ENCODE measurements at regions not wholly inside any gene's neighbourhood (a gene's known extent, or its start where the extent isn't known, plus 50 kb on each side); places are given as distances from the start of the nearest gene placed in this dataset.

GRCh38 chr18:76712511-76713140 is 109.7 kb upstream of the ZNF236 start:
- intact Hi-C loops (cut with micrococcal nuclease), result no loop called here
- no peaks in the 10 kb centered on the region for H3K9me2 ChIP-seq (replicated peaks; ENCODE audit: low read length)
- no peak overlapping the region for H3K4me2 ChIP-seq (ENCODE audit: low read length)
- ChIA-PET POLR2A (ENCODE audit: unreplicated experiment) (no interaction called here), CTCF (no interaction called here)
- DNase-seq, result no peak
- no peak overlapping the region for H3K27ac ChIP-seq (ENCODE audit: low read length)
- H3K9ac ChIP-seq (ENCODE audit: low read length), result no peak overlapping the region
- ATAC-seq, result no peak
- no TSS peak for BruUV-seq (replicated peaks)
- TF ChIP-seq CTCF (conservative IDR thresholded peaks at IDR 0.05; ENCODE audit: low read depth, low read length), result no peak
- no peaks in the 10 kb centered on the region for H3F3A ChIP-seq (ENCODE audit: low read length, unreplicated experiment)
- H3K36me3 ChIP-seq (ENCODE audit: low read depth, low read length), result no peaks in the 10 kb centered on the region
- H3K4me1 ChIP-seq (ENCODE audit: insufficient read depth, low read length), result no peaks in the 10 kb centered on the region
- H3K79me2 ChIP-seq (ENCODE audit: low read length), result no peaks in the 10 kb centered on the region
- H3K4me3 ChIP-seq (ENCODE audit: low read length), result no peak overlapping the region
- H3K27me3 ChIP-seq (ENCODE audit: low read length), result 0 out of 2 replicates have a peak, but pooled peaks cover 4% of the 10 kb centered on the region
- H4K20me1 ChIP-seq (ENCODE audit: low read length), result no peaks in the 10 kb centered on the region
- no peak overlapping the region for H2AFZ ChIP-seq (ENCODE audit: low read length)
- H3K9me3 ChIP-seq (ENCODE audit: low read length), result no peaks in the 10 kb centered on the region

DNA sequence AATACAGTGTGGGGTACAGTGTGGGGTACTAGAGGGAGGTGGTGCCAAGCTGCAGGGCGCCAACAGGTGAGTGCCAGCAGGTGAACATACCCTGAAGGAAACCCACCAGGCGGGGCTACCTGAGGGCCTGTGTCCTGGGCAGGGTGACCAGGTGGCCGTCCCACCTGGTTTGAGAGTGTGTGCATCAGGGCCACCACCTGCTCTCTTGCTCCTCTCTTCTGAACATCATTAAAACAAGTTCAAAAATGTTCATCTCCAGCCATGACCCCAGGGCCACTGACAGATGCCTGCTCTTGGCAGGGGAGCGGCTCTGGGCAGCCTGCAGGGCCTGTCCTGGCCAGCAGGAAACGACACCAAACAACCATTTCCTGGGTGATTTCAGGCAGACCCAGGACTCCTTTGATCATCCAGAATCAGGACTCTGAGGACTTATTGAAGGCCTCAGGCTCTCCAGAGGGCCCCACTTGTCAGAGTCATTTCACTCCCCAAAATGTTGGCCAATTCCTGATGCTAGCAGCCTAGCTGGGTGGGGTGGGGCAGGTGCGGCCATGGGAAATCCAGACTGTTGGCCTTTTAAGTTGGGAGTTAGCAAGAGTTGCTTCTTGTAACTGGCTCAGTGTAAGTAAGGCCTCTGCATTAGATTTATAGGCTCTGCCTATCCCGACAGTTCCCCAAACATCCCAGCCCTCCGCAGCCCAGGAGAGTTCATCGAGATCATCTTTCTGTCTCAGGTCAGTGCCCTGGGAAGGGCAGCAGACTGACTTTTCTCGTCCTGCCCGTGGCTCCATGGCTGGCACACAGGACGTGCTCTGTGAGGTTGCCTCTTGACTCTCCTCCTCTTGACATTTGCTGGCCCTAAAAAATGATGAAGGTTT is 111.5 kb upstream of the ZNF236 start:
- Histone ChIP-seq H3K9me2 (replicated peaks; ENCODE audit: low read length) (no peaks in the 10 kb centered on the region), H4K20me1 (ENCODE audit: low read length) (no peaks in the 10 kb centered on the region), H3K27ac (ENCODE audit: low read length) (no peak overlapping the region), H3K36me3 (ENCODE audit: low read depth, low read length) (no peaks in the 10 kb centered on the region), H3K27me3 (ENCODE audit: low read length) (peaks cover 19% of the 10 kb centered on the region), H3K4me1 (ENCODE audit: insufficient read depth, low read length) (no peaks in the 10 kb centered on the region), H2AFZ (ENCODE audit: low read length) (no peak overlapping the region), H3K9me3 (ENCODE audit: low read length) (no peaks in the 10 kb centered on the region), H3F3A (ENCODE audit: low read length, unreplicated experiment) (no peaks in the 10 kb centered on the region), H3K4me2 (ENCODE audit: low read length) (no peak overlapping the region), H3K79me2 (ENCODE audit: low read length) (no peaks in the 10 kb centered on the region), H3K9ac (ENCODE audit: low read length) (no peak overlapping the region), H3K4me3 (ENCODE audit: low read length) (no peak overlapping the region)
- TF ChIP-seq CTCF (conservative IDR thresholded peaks at IDR 0.05; ENCODE audit: low read depth, low read length), result no peak
- TF ChIP-seq EZH2phosphoT487 (IDR thresholded peaks at IDR 0.05; ENCODE audit: borderline replicate concordance, low read length), result no peak
- TF ChIP-seq EZH2 (IDR thresholded peaks at IDR 0.05; ENCODE audit: low read length, unreplicated experiment), result no peak
- no peak for DNase-seq
- ChIA-PET CTCF (no interaction called here), POLR2A (ENCODE audit: unreplicated experiment) (no interaction called here)
- intact Hi-C loops (cut with micrococcal nuclease), result loop anchor here (1.0 kb wide), 1 partner anchor 312 kb away; no protein-coding TSS in a partner anchor
- ATAC-seq, result peak; percentile 26; the same call in 1 of the 2 replicates
- no TSS peak for BruUV-seq (replicated peaks)
